Dermis microvascular lymphatic vessel endothelial cell (primary cell): ENCODE measurements at regions not wholly inside any gene's neighbourhood (a gene's known extent, or its start where the extent isn't known, plus 50 kb on each side); places are given as distances from the start of the nearest gene placed in this dataset.

Experiments
- DNase-seq, 2 donors: peaks; one replicate each; pipeline versions ENCODE4 v3.0.0 to v3.0.0-alpha.2; 2010; ENCODE audit warnings: low read depth in 2 of 2

GRCh38 chr5:143564417-143564816, 160.9 kb upstream of the NR3C1 start:
- DNase-seq = no peak

- peak; percentile 36 to 58 for DNase-seq
These were observed 159.4 kb upstream of the NR3C1 start for GRCh38 chr5:143562935-143563334.

GRCh38 chr5:143561219-143561618, 157.7 kb upstream of the NR3C1 start:
- no peak for DNase-seq

GRCh38 chr5:143560378-143560777, 156.9 kb upstream of the NR3C1 start:
- no peak for DNase-seq

- no peak for DNase-seq
These were observed 156.2 kb upstream of the NR3C1 start for GRCh38 chr5:143559586-143560109.

GRCh38 chr5:143558048-143558447, 154.6 kb upstream of the NR3C1 start:
- DNase-seq = no peak

- no peak for DNase-seq
These were observed 153.8 kb upstream of the NR3C1 start for GRCh38 chr5:143557061-143557818.

- DNase-seq = no peak
These were observed 151.5 kb upstream of the NR3C1 start for GRCh38 chr5:143554918-143555477.

GRCh38 chr5:143554187-143554717, 150.8 kb upstream of the NR3C1 start:
- DNase-seq = no peak

- no peak for DNase-seq
These were observed 149.2 kb upstream of the NR3C1 start for GRCh38 chr5:143552680-143553079.

GRCh38 chr5:143551820-143552251, 148.3 kb upstream of the NR3C1 start:
- DNase-seq = no peak

- no peak for DNase-seq
These were observed 147.6 kb upstream of the NR3C1 start for GRCh38 chr5:143550986-143551630.

- DNase-seq = no peak
These were observed 143.9 kb upstream of the NR3C1 start for GRCh38 chr5:143547342-143547741.

GRCh38 chr5:143546394-143546793, 142.9 kb upstream of the NR3C1 start:
- no peak for DNase-seq

- DNase-seq = no peak
These were observed 141.1 kb upstream of the NR3C1 start for GRCh38 chr5:143544606-143545005.

- no peak for DNase-seq
These were observed 140.1 kb upstream of the NR3C1 start for GRCh38 chr5:143543358-143544255.

- no peak for DNase-seq
These were observed 139.3 kb upstream of the NR3C1 start for GRCh38 chr5:143542798-143543144.

- DNase-seq = no peak
These were observed 138.7 kb upstream of the NR3C1 start for GRCh38 chr5:143541943-143542797.

GRCh38 chr5:143539742-143540141, 136.3 kb upstream of the NR3C1 start:
- no peak for DNase-seq

GRCh38 chr5:143537056-143537455, 133.6 kb upstream of the NR3C1 start:
- no peak for DNase-seq
